ENCODE measurements at regions not wholly inside any gene's neighbourhood (a gene's known extent, or its start where the extent isn't known, plus 50 kb on each side); places are given as distances from the start of the nearest gene placed in this dataset.

- H3K36me3 ChIP-seq (ENCODE audit: insufficient read depth, low read length) = no peaks in the 10 kb centered on the region
- no peaks in the 10 kb centered on the region for H3K4me1 ChIP-seq (ENCODE audit: control insufficient read depth, insufficient read depth, low read length, unreplicated experiment)
- no peak overlapping the region for H3K27ac ChIP-seq (ENCODE audit: low read depth, low read length)
- H3K27me3 ChIP-seq (ENCODE audit: insufficient read depth, low read length) = no peaks in the 10 kb centered on the region
- H3K4me3 ChIP-seq (ENCODE audit: low read depth, low read length) = no peak overlapping the region
- no peak overlapping the region for H2AFZ ChIP-seq (ENCODE audit: low read length, unreplicated experiment)
- no peaks in the 10 kb centered on the region for H3K79me2 ChIP-seq (ENCODE audit: control insufficient read depth, insufficient read depth, low read length, unreplicated experiment)
These were observed 192.3 kb downstream of the AMY1C start for GRCh38 chr1:103942029-103942428.

DNA sequence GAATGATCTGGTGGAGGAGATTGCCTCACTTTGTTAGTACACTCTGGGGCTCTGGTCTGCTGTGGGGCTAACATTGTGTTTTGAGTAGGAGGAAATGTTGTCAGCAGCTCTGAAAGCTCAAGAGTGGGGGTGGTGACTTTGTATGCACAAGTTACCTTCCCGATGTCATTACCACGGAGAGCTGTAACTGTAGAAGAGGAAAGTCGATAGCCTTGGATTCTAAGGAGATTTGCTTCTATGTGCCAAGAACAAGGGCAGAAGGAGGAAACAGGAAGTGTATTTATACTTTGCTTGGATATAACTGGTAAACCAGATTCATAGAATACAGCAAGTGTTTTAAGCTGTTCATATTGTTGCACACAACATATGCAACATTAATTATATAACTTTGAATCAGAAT, 196.1 kb downstream of the AMY1C start:
- Histone ChIP-seq H3K4me3 (ENCODE audit: low read depth, low read length) (no peak overlapping the region), H3K36me3 (ENCODE audit: insufficient read depth, low read length) (no peaks in the 10 kb centered on the region), H2AFZ (ENCODE audit: low read length, unreplicated experiment) (no peak overlapping the region), H3K79me2 (ENCODE audit: control insufficient read depth, insufficient read depth, low read length, unreplicated experiment) (no peaks in the 10 kb centered on the region), H3K4me1 (ENCODE audit: control insufficient read depth, insufficient read depth, low read length, unreplicated experiment) (no peaks in the 10 kb centered on the region), H3K27ac (ENCODE audit: low read depth, low read length) (no peak overlapping the region), H3K27me3 (ENCODE audit: insufficient read depth, low read length) (no peaks in the 10 kb centered on the region)

DNA sequence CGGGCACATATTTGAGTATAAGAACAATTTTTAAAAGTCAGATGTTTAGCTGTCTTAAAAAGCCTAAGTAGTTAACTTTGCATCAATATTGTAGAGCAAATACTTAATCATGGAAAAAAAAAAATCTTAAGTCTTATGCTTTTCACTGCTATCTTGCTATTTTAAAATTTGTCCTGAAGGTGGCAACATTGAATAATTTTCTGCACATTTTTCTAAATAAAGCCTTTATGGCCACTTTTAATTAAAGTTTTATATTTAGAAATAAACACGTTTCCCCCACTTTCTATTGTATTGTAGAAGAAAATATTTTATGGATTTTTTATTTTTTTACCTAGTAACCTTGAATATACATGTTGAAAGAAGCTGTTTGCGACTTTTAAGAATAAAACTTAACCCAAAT, 198.8 kb downstream of the AMY1C start:
- Histone ChIP-seq H2AFZ (ENCODE audit: low read length, unreplicated experiment) (no peak overlapping the region), H3K27me3 (ENCODE audit: insufficient read depth, low read length) (no peaks in the 10 kb centered on the region), H3K36me3 (ENCODE audit: insufficient read depth, low read length) (no peaks in the 10 kb centered on the region), H3K27ac (ENCODE audit: low read depth, low read length) (no peak overlapping the region), H3K4me3 (ENCODE audit: low read depth, low read length) (no peak overlapping the region), H3K4me1 (ENCODE audit: control insufficient read depth, insufficient read depth, low read length, unreplicated experiment) (no peaks in the 10 kb centered on the region), H3K79me2 (ENCODE audit: control insufficient read depth, insufficient read depth, low read length, unreplicated experiment) (no peaks in the 10 kb centered on the region)

GRCh38 chr1:103949779-103950178, 200.1 kb downstream of the AMY1C start:
- no peaks in the 10 kb centered on the region for H3K27me3 ChIP-seq (ENCODE audit: insufficient read depth, low read length)
- no peaks in the 10 kb centered on the region for H3K36me3 ChIP-seq (ENCODE audit: insufficient read depth, low read length)
- H3K27ac ChIP-seq (ENCODE audit: low read depth, low read length) = no peak overlapping the region
- H2AFZ ChIP-seq (ENCODE audit: low read length, unreplicated experiment) = no peak overlapping the region
- H3K4me1 ChIP-seq (ENCODE audit: control insufficient read depth, insufficient read depth, low read length, unreplicated experiment) = no peaks in the 10 kb centered on the region
- H3K4me3 ChIP-seq (ENCODE audit: low read depth, low read length) = no peak overlapping the region
- no peaks in the 10 kb centered on the region for H3K79me2 ChIP-seq (ENCODE audit: control insufficient read depth, insufficient read depth, low read length, unreplicated experiment)

DNA sequence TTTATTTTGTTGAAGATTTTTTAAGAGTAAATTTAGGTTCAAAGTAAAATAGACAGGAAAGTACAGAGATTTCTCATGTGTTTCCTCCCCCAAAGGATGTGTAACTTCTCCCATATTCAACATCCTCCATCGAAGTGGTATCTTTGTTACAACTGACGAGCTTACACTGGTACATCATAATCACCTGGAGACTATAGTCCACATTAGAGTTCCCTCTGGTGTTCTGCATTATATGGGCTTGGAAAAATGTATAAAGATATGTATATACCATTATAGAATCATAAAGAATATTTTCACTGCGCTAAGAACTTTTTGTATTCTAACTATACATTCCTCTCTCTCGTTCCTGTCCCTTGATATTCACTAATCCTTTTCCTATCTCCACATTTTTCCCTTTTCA, 203.7 kb downstream of the AMY1C start:
- no peak overlapping the region for H2AFZ ChIP-seq (ENCODE audit: low read length, unreplicated experiment)
- no peak overlapping the region for H3K27ac ChIP-seq (ENCODE audit: low read depth, low read length)
- H3K36me3 ChIP-seq (ENCODE audit: insufficient read depth, low read length) = no peaks in the 10 kb centered on the region
- no peaks in the 10 kb centered on the region for H3K27me3 ChIP-seq (ENCODE audit: insufficient read depth, low read length)
- no peaks in the 10 kb centered on the region for H3K79me2 ChIP-seq (ENCODE audit: control insufficient read depth, insufficient read depth, low read length, unreplicated experiment)
- H3K4me1 ChIP-seq (ENCODE audit: control insufficient read depth, insufficient read depth, low read length, unreplicated experiment) = no peaks in the 10 kb centered on the region
- no peak overlapping the region for H3K4me3 ChIP-seq (ENCODE audit: low read depth, low read length)

DNA sequence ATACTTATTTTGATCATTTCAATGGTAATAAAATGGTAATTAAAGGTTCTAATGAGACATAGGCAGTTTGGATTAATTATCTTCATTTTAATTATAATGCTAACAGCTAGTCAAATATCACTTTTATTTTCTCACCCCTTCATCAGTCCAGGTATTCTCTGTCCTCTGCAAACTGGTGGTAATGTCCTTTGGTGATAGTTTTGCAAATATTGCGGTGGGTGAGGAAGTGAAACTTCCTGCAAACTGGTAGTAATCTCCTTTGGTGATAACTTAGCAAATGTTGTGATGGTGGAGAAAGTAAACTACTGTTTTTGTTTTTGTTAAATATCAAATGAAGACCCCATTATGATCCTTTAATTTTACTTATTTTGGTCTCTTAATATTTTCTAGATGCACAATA, 209.0 kb downstream of the AMY1C start:
- no peaks in the 10 kb centered on the region for H3K79me2 ChIP-seq (ENCODE audit: control insufficient read depth, insufficient read depth, low read length, unreplicated experiment)
- no peak overlapping the region for H2AFZ ChIP-seq (ENCODE audit: low read length, unreplicated experiment)
- no peaks in the 10 kb centered on the region for H3K4me1 ChIP-seq (ENCODE audit: control insufficient read depth, insufficient read depth, low read length, unreplicated experiment)
- no peaks in the 10 kb centered on the region for H3K27me3 ChIP-seq (ENCODE audit: insufficient read depth, low read length)
- no peak overlapping the region for H3K27ac ChIP-seq (ENCODE audit: low read depth, low read length)
- H3K4me3 ChIP-seq (ENCODE audit: low read depth, low read length) = no peak overlapping the region
- no peaks in the 10 kb centered on the region for H3K36me3 ChIP-seq (ENCODE audit: insufficient read depth, low read length)

DNA sequence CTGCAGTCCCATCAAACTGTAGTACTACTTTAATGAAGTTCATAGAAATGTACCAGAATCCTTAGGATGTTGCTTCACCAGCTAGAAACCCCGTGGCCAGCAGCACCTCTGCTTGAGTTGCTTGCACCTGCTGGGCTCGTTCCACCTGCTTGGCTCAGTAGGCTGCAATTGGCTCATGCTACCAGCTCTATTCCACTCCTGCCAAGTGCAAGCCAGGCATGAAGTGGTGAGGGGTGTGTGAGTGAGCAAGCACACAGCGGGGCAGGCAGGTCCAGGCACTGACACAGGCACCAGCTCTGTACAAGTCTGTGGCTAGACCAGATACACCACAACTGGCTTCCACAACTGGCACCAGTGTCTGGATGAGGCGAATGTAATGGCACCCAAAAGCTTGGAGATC, 209.9 kb downstream of the AMY1C start:
- H2AFZ ChIP-seq (ENCODE audit: low read length, unreplicated experiment) = no peak overlapping the region
- no peaks in the 10 kb centered on the region for H3K79me2 ChIP-seq (ENCODE audit: control insufficient read depth, insufficient read depth, low read length, unreplicated experiment)
- no peak overlapping the region for H3K4me3 ChIP-seq (ENCODE audit: low read depth, low read length)

GRCh38 chr1:103960045-103960444, 210.3 kb downstream of the AMY1C start:
- H3K4me1 ChIP-seq (ENCODE audit: control insufficient read depth, insufficient read depth, low read length, unreplicated experiment) = no peaks in the 10 kb centered on the region
- H3K79me2 ChIP-seq (ENCODE audit: control insufficient read depth, insufficient read depth, low read length, unreplicated experiment) = no peaks in the 10 kb centered on the region
- H3K36me3 ChIP-seq (ENCODE audit: insufficient read depth, low read length) = no peaks in the 10 kb centered on the region
- H3K27ac ChIP-seq (ENCODE audit: low read depth, low read length) = no peak overlapping the region
- no peak overlapping the region for H2AFZ ChIP-seq (ENCODE audit: low read length, unreplicated experiment)
- H3K4me3 ChIP-seq (ENCODE audit: low read depth, low read length) = no peak overlapping the region
- no peaks in the 10 kb centered on the region for H3K27me3 ChIP-seq (ENCODE audit: insufficient read depth, low read length)

More for the DNA sequence above, 209.9 kb downstream of the AMY1C start:
- Histone ChIP-seq H3K27me3 (ENCODE audit: insufficient read depth, low read length) (no peaks in the 10 kb centered on the region), H3K36me3 (ENCODE audit: insufficient read depth, low read length) (no peaks in the 10 kb centered on the region), H3K27ac (ENCODE audit: low read depth, low read length) (no peak overlapping the region), H3K4me1 (ENCODE audit: control insufficient read depth, insufficient read depth, low read length, unreplicated experiment) (no peaks in the 10 kb centered on the region)

GRCh38 chr1:103960710-103961109, 211.0 kb downstream of the AMY1C start:
- H3K4me1 ChIP-seq (ENCODE audit: control insufficient read depth, insufficient read depth, low read length, unreplicated experiment) = no peaks in the 10 kb centered on the region
- no peak overlapping the region for H3K27ac ChIP-seq (ENCODE audit: low read depth, low read length)
- H3K27me3 ChIP-seq (ENCODE audit: insufficient read depth, low read length) = no peaks in the 10 kb centered on the region
- no peaks in the 10 kb centered on the region for H3K36me3 ChIP-seq (ENCODE audit: insufficient read depth, low read length)
- no peaks in the 10 kb centered on the region for H3K79me2 ChIP-seq (ENCODE audit: control insufficient read depth, insufficient read depth, low read length, unreplicated experiment)
- no peak overlapping the region for H3K4me3 ChIP-seq (ENCODE audit: low read depth, low read length)
- no peak overlapping the region for H2AFZ ChIP-seq (ENCODE audit: low read length, unreplicated experiment)

DNA sequence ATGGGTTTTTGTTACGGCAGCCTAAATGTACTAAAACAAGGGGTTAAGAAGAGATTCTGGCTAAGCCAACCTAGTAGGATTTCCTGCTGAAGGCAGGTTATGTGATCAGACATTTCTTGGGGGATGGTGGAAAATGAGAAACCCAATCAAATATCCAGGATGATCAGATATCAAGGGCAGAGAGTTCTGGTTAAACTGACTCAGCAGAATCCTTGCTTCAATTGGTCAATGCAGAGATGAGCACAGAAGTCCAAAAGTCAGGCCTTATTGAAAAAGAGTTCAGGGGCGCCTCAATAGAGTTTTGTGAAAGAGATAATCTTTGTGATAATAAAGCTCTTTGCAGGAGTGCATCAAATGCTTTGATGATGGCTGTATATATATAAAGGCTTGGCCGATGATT, 237.1 kb downstream of the AMY1C start:
- Histone ChIP-seq H2AFZ (ENCODE audit: low read length, unreplicated experiment) (no peak overlapping the region), H3K79me2 (ENCODE audit: control insufficient read depth, insufficient read depth, low read length, unreplicated experiment) (no peaks in the 10 kb centered on the region), H3K27me3 (ENCODE audit: insufficient read depth, low read length) (no peaks in the 10 kb centered on the region), H3K36me3 (ENCODE audit: insufficient read depth, low read length) (no peaks in the 10 kb centered on the region), H3K4me3 (ENCODE audit: low read depth, low read length) (no peak overlapping the region), H3K27ac (ENCODE audit: low read depth, low read length) (no peak overlapping the region), H3K4me1 (ENCODE audit: control insufficient read depth, insufficient read depth, low read length, unreplicated experiment) (no peaks in the 10 kb centered on the region)

DNA sequence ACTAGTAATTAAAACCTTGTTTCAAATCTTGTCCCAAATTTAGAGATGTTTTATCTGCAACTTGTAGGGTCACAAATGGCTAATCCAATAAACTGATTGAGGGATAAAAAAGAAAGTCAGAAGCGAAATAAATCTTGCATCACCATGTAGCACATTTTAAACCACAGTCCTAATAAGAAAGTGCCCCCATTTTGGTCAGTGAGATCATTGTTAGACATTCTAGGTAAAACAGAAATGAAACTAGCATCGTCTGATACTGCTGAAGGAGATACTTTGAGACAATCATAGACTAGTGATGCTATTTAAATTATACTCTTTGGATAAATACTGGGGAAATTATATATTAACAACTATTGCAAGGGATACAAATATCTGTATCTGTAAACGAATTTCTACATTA, 247.9 kb downstream of the AMY1C start:
- Histone ChIP-seq H3K4me3 (ENCODE audit: low read depth, low read length) (no peak overlapping the region), H3K4me1 (ENCODE audit: control insufficient read depth, insufficient read depth, low read length, unreplicated experiment) (no peaks in the 10 kb centered on the region), H3K27me3 (ENCODE audit: insufficient read depth, low read length) (no peaks in the 10 kb centered on the region), H3K79me2 (ENCODE audit: control insufficient read depth, insufficient read depth, low read length, unreplicated experiment) (no peaks in the 10 kb centered on the region), H3K36me3 (ENCODE audit: insufficient read depth, low read length) (no peaks in the 10 kb centered on the region), H2AFZ (ENCODE audit: low read length, unreplicated experiment) (no peak overlapping the region), H3K27ac (ENCODE audit: low read depth, low read length) (no peak overlapping the region)

All from ACC112 (cell line).